Smooth muscle cell (in vitro differentiated cells): ENCODE measurements at regions not wholly inside any gene's neighbourhood (a gene's known extent, or its start where the extent isn't known, plus 50 kb on each side); places are given as distances from the start of the nearest gene placed in this dataset.
A peak's percentile ranks its signal among the peaks of the same experiment; 100 is the strongest.

Experiments used
- DNase-seq: peaks from one replicate; lab custom pipeline; 2025; ENCODE audit not compliant: unreplicated experiment; lab: John Stamatoyannopoulos, UW
- H2AFZ ChIP-seq: fragments of 200-600 bp; sonication (generic); 2 replicates; pipeline ENCODE4 v1.6.0; 2016; ENCODE audit warnings: antibody characterized with exemption, low read depth, mild to moderate bottlenecking
- H3F3A ChIP-seq: fragments of 200-600 bp; sonication (generic); 2 replicates; pipeline ENCODE4 v1.6.0; 2017; ENCODE audit warnings: antibody characterized with exemption, low read depth
- H3K27ac ChIP-seq: fragments of 200-600 bp; sonication (generic); 2 replicates; pipeline ENCODE4 v1.5.1; 2016; ENCODE audit warnings: low read depth, mild to moderate bottlenecking
- H3K27me3 ChIP-seq: fragments of 200-600 bp; sonication (generic); 2 replicates; pipeline ENCODE4 v1.6.1; 2016; ENCODE audit warnings: low read depth, mild to moderate bottlenecking
- H3K36me3 ChIP-seq: fragments of 200-600 bp; sonication (generic); 2 replicates; pipeline ENCODE4 v1.5.1; 2016; ENCODE audit warnings: low read depth
- H3K4me1 ChIP-seq: fragments of 200-600 bp; sonication (generic); 2 replicates; pipeline ENCODE4 v1.5.1; 2016; ENCODE audit warnings: low read depth
- H3K4me2 ChIP-seq: fragments of 200-600 bp; sonication (generic); 2 replicates; pipeline ENCODE4 v1.6.0; 2016; ENCODE audit warnings: mild to moderate bottlenecking
- H3K4me3 ChIP-seq: fragments of 200-600 bp; sonication (generic); 2 replicates; pipeline ENCODE4 v1.5.1; 2016; ENCODE audit warnings: mild to moderate bottlenecking
- H3K79me2 ChIP-seq: fragments of 200-600 bp; sonication (generic); 2 replicates; pipeline ENCODE4 v1.6.0; 2016; ENCODE audit warnings: low read depth, mild to moderate bottlenecking
- H3K9ac ChIP-seq: fragments of 200-600 bp; sonication (generic); 2 replicates; pipeline ENCODE4 v1.6.0; 2016; ENCODE audit warnings: low read depth
- H3K9me3 ChIP-seq: fragments of 200-600 bp; sonication (generic); replicated peaks from 2 replicates; pipeline ENCODE4 v1.5.1; 2016; ENCODE audit warnings: low read depth
- H4K20me1 ChIP-seq: fragments of 200-600 bp; sonication (generic); 2 replicates; pipeline ENCODE4 v1.6.0; 2016; ENCODE audit warnings: low read depth
- WGBS: methylation state at CpG from one replicate; pipeline ENCODE4 v1.1.7; 2016; ENCODE audit warnings: low lambda C conversion rate; 5-methylcytosine and 5-hydroxymethylcytosine counted together
- TF ChIP-seq, protein P1 (sequence below): fragments of 200-600 bp; sonication (generic); IDR thresholded peaks from 2 replicates; pipeline ENCODE4 v1.5.1; 2017; ENCODE audit warnings: borderline replicate concordance, mild to moderate bottlenecking, antibody characterized with exemption; ENCODE audit not compliant: insufficient read depth, poor library complexity, severe bottlenecking

DNA sequence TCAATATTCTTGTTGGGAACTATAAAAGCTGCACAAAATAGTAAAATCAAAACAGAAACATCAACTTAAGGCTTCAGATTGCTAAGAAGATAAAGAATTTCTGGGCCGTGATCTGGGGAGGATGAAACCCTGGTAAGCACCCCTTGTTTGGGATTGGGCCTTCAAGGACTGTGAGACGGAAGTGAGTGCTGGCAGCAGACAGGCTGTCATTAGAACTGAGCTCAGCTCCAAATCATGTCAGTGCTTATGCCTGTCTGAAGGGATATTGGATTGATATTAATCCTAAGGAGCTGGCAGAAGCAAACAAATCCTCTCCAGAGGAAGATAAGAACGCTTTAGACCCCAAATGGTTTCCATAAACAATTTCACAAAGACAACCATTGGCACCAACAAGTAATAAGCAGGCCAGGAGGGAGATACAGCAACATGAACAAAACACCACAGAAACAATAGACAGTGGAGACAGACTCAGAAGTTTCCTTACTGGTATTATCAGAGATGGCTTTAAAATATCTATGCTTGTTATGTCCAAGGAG, 72.6 kb upstream of the CTXND1 start:
- DNase-seq, result no peak
- Histone ChIP-seq H3K9ac (no peak overlapping the region), H3F3A (no peaks in the 10 kb centered on the region), H3K4me2 (peak overlapping the region; percentile 64), H2AFZ (no peak overlapping the region), H3K27me3 (no peaks in the 10 kb centered on the region), H3K36me3 (no peaks in the 10 kb centered on the region), H3K79me2 (no peaks in the 10 kb centered on the region), H3K4me3 (no peak overlapping the region), H3K9me3 (no peaks in the 10 kb centered on the region), H4K20me1 (no peaks in the 10 kb centered on the region), H3K4me1 (no peaks in the 10 kb centered on the region), H3K27ac (peak overlapping the region; percentile 46)
- 41% methylated on average over 3 of the region's 3 CpGs for WGBS
- TF ChIP-seq, protein P1, sequence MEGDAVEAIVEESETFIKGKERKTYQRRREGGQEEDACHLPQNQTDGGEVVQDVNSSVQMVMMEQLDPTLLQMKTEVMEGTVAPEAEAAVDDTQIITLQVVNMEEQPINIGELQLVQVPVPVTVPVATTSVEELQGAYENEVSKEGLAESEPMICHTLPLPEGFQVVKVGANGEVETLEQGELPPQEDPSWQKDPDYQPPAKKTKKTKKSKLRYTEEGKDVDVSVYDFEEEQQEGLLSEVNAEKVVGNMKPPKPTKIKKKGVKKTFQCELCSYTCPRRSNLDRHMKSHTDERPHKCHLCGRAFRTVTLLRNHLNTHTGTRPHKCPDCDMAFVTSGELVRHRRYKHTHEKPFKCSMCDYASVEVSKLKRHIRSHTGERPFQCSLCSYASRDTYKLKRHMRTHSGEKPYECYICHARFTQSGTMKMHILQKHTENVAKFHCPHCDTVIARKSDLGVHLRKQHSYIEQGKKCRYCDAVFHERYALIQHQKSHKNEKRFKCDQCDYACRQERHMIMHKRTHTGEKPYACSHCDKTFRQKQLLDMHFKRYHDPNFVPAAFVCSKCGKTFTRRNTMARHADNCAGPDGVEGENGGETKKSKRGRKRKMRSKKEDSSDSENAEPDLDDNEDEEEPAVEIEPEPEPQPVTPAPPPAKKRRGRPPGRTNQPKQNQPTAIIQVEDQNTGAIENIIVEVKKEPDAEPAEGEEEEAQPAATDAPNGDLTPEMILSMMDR, result no peak

DNA sequence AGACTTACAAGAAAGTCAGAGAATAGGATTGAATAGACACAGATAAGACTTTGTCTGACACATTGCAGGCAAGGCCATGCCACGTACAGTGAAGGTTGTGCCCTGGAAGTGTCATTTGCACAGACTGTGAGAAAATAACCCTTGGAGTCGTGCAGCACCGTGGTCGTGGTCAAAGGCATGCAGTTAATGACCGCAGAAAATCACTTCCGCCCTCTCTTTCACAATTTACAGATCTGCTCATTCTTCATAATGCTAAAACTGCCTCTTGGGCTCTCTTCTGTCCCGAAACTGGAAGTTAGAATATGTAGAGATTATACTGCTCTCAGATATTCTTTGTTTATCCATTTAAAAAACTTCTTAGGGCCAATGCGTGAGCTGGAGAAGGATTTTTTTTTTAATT, 73.2 kb upstream of the CTXND1 start:
- no peak overlapping the region for H2AFZ ChIP-seq
- H3K79me2 ChIP-seq, result no peaks in the 10 kb centered on the region
- DNase-seq, result no peak
- no peaks in the 10 kb centered on the region for H3K9me3 ChIP-seq
- no peaks in the 10 kb centered on the region for H3K36me3 ChIP-seq
- TF ChIP-seq, protein P1, result no peak
- H3F3A ChIP-seq, result no peaks in the 10 kb centered on the region
- H3K4me2 ChIP-seq, result peak overlapping the region; percentile 64
- WGBS, result 17% methylated on average over 8 of the region's 8 CpGs
- no peaks in the 10 kb centered on the region for H3K27me3 ChIP-seq
- H4K20me1 ChIP-seq, result no peaks in the 10 kb centered on the region
- H3K4me1 ChIP-seq, result no peaks in the 10 kb centered on the region
- peak overlapping the region; percentile 46 for H3K27ac ChIP-seq
- no peak overlapping the region for H3K4me3 ChIP-seq
- no peak overlapping the region for H3K9ac ChIP-seq

DNA sequence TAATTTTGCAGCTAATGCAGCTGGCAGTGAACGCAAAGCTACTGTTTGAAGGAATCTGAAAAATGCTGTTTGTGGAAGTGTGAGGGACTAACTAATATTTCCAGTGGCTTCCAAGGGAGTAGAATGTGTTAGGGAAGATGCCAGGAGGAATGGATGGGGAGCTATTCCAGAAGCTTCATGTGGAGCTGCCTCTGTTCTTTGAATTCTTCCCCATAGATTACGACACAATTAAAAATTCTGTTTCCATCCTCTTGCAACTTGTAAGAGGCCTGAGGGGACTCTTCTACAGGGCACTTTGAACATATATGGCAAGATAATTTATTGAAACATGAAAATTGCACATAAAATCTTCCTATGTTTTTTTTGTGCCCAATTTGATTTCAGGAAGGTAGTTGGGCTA, 74.3 kb upstream of the CTXND1 start:
- Histone ChIP-seq H2AFZ (peak overlapping the region; percentile 64), H3K4me3 (no peak overlapping the region), H3K4me2 (no peak overlapping the region), H3K27me3 (no peaks in the 10 kb centered on the region), H3K9me3 (no peaks in the 10 kb centered on the region), H3K27ac (no peak overlapping the region), H4K20me1 (no peaks in the 10 kb centered on the region), H3K9ac (no peak overlapping the region), H3F3A (no peaks in the 10 kb centered on the region), H3K79me2 (no peaks in the 10 kb centered on the region), H3K4me1 (no peaks in the 10 kb centered on the region), H3K36me3 (no peaks in the 10 kb centered on the region)
- DNase-seq, result no peak
- TF ChIP-seq, protein P1, result no peak
- WGBS, result 69% methylated on average over 2 of the region's 2 CpGs

DNA sequence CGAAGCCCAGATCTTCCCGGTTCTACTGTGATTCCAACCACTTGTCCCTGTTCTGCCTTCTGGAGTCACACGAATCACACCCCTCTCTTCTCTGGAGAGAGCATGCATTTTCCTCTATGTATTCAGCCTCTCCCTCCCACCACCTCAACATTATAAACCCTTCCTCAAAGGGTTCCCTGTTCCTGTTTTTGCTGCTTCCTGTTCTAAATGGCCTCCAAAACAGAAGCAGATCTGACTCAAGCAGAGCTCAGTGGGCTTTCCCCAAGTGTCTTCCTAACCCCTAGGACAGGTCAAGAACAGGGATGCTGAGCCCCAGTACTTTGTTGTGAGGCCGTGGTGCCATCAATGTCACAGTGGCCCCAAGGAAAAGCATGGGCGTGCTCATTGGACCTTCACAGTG, 75.7 kb upstream of the ARNT2 start:
- no peak overlapping the region for H2AFZ ChIP-seq
- 83% methylated on average over 3 of the region's 5 CpGs for WGBS
- no peak overlapping the region for H3K4me3 ChIP-seq
- H3K9me3 ChIP-seq, result no peaks in the 10 kb centered on the region
- H3K36me3 ChIP-seq, result no peaks in the 10 kb centered on the region
- no peaks in the 10 kb centered on the region for H3K79me2 ChIP-seq
- DNase-seq, result no peak
- H3F3A ChIP-seq, result no peaks in the 10 kb centered on the region
- H3K9ac ChIP-seq, result no peak overlapping the region
- no peaks in the 10 kb centered on the region for H4K20me1 ChIP-seq
- no peak overlapping the region for H3K4me2 ChIP-seq
- no peaks in the 10 kb centered on the region for H3K27me3 ChIP-seq
- no peaks in the 10 kb centered on the region for H3K4me1 ChIP-seq
- no peak overlapping the region for H3K27ac ChIP-seq
- TF ChIP-seq, protein P1, result no peak
